OCI-LY7 (cell line): ENCODE measurements at regions not wholly inside any gene's neighbourhood (a gene's known extent, or its start where the extent isn't known, plus 50 kb on each side); places are given as distances from the start of the nearest gene placed in this dataset.

Experiments used
- EZH2phosphoT487 ChIP-seq: fragments of 200-600 bp; sonication (generic); IDR thresholded peaks from 2 replicates; pipeline ENCODE4 v1.6.1; 2018; ENCODE audit warnings: low read depth, borderline replicate concordance, mild to moderate bottlenecking, mixed run types, antibody characterized with exemption, low read length, moderate library complexity, mixed read lengths
- TF ChIP-seq, protein P1 (sequence below): fragments of 200-600 bp; sonication (generic); conservative IDR thresholded peaks from 2 replicates; pipeline ENCODE4 v1.5.1; 2014; ENCODE audit warnings: mild to moderate bottlenecking, antibody characterized with exemption, low read length, moderate library complexity, mixed read lengths

DNA sequence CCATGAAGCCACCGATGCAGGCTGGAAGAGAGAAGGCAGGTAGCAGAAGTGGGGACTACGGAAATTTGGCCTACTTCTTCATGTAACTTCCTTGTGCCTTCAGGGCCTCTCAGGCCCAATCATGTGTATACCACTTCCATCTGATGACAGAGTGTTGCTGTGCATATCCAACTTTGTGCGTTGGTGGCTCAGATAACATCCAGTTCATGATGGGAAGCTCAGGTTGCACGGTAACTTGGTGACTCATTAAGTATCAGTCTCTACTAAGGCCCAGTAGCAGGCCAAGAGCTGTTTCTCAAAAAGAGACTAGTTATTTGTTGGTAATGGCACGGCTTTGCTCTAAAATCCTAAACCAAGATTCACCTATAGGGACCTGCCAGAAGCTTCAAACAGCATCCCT lies 117.6 kb downstream of the LTN1 start:
- TF ChIP-seq, protein P1, sequence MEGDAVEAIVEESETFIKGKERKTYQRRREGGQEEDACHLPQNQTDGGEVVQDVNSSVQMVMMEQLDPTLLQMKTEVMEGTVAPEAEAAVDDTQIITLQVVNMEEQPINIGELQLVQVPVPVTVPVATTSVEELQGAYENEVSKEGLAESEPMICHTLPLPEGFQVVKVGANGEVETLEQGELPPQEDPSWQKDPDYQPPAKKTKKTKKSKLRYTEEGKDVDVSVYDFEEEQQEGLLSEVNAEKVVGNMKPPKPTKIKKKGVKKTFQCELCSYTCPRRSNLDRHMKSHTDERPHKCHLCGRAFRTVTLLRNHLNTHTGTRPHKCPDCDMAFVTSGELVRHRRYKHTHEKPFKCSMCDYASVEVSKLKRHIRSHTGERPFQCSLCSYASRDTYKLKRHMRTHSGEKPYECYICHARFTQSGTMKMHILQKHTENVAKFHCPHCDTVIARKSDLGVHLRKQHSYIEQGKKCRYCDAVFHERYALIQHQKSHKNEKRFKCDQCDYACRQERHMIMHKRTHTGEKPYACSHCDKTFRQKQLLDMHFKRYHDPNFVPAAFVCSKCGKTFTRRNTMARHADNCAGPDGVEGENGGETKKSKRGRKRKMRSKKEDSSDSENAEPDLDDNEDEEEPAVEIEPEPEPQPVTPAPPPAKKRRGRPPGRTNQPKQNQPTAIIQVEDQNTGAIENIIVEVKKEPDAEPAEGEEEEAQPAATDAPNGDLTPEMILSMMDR, result no peak
- TF ChIP-seq EZH2phosphoT487, result no peak
